ENCODE measurements at regions not wholly inside any gene's neighbourhood (a gene's known extent, or its start where the extent isn't known, plus 50 kb on each side); places are given as distances from the start of the nearest gene placed in this dataset.

DNA sequence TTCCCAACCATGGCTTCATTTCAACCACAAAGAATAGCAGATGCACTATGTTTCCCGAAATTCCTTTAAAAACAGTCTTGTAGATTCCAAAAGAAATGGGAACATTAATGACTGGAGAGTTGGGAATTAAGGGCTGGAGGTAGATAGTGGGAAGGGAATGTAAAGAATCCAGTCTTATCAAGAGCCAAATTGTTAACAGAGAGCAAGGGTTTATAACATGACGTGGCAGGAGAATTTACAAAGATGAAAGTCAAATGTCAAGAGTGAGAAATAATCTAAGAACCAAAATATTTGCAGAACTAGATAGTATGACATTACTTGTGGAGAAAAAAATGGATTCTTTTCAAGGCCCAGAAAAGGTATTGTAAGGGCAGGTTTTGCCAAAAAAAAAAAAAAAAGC is 200.9 kb downstream of the GRIN2B start:
- TF ChIP-seq, protein P1, sequence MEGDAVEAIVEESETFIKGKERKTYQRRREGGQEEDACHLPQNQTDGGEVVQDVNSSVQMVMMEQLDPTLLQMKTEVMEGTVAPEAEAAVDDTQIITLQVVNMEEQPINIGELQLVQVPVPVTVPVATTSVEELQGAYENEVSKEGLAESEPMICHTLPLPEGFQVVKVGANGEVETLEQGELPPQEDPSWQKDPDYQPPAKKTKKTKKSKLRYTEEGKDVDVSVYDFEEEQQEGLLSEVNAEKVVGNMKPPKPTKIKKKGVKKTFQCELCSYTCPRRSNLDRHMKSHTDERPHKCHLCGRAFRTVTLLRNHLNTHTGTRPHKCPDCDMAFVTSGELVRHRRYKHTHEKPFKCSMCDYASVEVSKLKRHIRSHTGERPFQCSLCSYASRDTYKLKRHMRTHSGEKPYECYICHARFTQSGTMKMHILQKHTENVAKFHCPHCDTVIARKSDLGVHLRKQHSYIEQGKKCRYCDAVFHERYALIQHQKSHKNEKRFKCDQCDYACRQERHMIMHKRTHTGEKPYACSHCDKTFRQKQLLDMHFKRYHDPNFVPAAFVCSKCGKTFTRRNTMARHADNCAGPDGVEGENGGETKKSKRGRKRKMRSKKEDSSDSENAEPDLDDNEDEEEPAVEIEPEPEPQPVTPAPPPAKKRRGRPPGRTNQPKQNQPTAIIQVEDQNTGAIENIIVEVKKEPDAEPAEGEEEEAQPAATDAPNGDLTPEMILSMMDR (IDR thresholded peaks at IDR 0.05), result no peak
- TF ChIP-seq POLR2A (IDR thresholded peaks at IDR 0.05), result no peak

Data from breast epithelium (tissue), 3 donors.